ENCODE measurements at regions not wholly inside any gene's neighbourhood (a gene's known extent, or its start where the extent isn't known, plus 50 kb on each side); places are given as distances from the start of the nearest gene placed in this dataset.
"Not testable (repeated sequence)": the region's sequence is repeated elsewhere in the genome, so short reads cannot be mapped to it uniquely, and the experiment has no call there.

DNA sequence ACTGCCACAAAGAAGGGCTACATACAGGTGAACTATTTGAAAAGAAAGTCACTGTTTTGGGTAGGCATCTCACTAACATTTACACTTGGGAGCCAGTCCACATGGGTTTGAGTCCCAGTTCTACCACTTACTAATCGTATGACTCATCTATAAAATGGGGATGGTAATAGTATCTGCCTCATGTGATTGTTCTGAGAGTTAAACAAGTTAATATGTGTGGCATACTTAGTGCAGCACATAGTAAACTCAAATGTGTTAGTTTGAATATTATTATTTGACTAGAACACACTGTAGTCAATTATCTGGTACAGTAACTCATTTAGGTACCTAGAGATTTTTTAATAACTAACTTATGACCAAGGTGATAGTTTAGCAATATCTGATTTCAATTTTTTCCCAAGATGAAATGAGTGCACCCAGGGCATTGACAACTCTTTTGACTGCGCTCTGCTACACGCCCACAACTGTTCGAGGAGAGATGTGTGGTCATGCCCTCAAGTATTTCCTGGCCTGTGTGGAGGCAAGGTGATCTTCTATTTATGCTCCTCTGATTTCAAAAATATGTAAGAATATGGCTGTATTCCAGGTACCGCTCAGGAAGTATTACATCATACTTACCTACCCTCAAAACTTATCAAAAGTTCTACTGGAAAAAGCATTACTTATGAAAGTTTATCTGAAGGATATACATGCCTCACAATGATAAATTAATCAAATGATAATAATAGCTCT, 210.6 kb upstream of the EGLN3 start:
- no peaks in the 10 kb centered on the region for H3K27me3 ChIP-seq (ENCODE audit: control insufficient read depth, insufficient read depth)
- DNase-seq, result no peak
- H3K4me1 ChIP-seq (ENCODE audit: control insufficient read depth, insufficient read depth, low read length), result no peaks in the 10 kb centered on the region
- H3K4me3 ChIP-seq (ENCODE audit: low read length), result no peak overlapping the region
- no peaks in the 10 kb centered on the region for H3K9me3 ChIP-seq (ENCODE audit: control insufficient read depth, low read length)
- 70% methylated on average over 5 of the region's 5 CpGs for WGBS
- H3K27ac ChIP-seq (ENCODE audit: low read length), result no peak overlapping the region
- no peak for ATAC-seq
- intact Hi-C loops (cut with DNase I), result no loop called here

DNA sequence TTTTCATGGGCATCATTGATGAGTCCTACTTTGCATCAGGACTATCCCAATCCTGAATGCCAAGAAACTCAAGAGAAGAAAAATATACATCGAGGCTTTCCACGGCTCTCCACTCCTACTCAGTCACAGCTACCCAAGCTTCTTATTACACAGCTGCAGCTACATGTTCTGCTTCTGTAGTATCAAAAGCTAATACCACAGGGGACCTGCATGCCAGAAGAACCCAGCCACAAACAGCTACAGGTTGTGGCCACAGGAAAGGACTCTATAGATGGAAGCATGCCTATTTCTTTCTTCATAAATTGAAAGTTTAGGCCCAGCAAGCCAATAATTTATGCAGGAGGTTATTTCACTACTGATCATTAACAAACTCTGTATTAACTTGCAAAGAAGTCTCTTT, 209.7 kb upstream of the EGLN3 start:
- H3K4me1 ChIP-seq (ENCODE audit: control insufficient read depth, insufficient read depth, low read length), result no peaks in the 10 kb centered on the region
- no peak overlapping the region for H3K27ac ChIP-seq (ENCODE audit: low read length)
- no peaks in the 10 kb centered on the region for H3K27me3 ChIP-seq (ENCODE audit: control insufficient read depth, insufficient read depth)
- DNase-seq (no peak), ATAC-seq (no peak)
- no peak overlapping the region for H3K4me3 ChIP-seq (ENCODE audit: low read length)
- H3K9me3 ChIP-seq (ENCODE audit: control insufficient read depth, low read length), result no peaks in the 10 kb centered on the region
- intact Hi-C loops (cut with DNase I), result no loop called here
- 95% methylated on average over 2 of the region's 2 CpGs for WGBS

DNA sequence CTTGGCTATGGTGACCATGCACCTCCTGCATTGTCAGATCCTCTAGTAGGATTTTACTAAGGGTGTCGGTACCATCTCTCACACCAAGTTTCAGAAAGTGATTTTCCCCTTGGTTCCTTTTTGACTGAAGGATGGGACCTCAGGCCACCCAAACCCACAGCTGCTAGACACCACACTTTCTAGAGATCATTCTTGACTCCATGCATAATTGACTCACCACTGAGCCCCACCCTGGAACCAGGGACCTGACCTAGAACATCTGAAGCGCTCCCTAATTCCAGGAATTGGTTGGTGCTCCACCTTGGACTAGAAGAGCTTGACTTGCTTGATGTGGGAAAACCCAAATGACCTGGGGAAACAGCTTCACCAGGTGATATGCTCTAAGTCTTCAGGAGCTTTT, 206.8 kb upstream of the EGLN3 start:
- no peaks in the 10 kb centered on the region for H3K9me3 ChIP-seq (ENCODE audit: control insufficient read depth, low read length)
- H3K27ac ChIP-seq (ENCODE audit: low read length), result no peak overlapping the region
- DNase-seq, result no peak
- intact Hi-C loops (cut with DNase I), result no loop called here
- H3K27me3 ChIP-seq (ENCODE audit: control insufficient read depth, insufficient read depth), result no peaks in the 10 kb centered on the region
- no peak overlapping the region for H3K4me3 ChIP-seq (ENCODE audit: low read length)
- no peaks in the 10 kb centered on the region for H3K4me1 ChIP-seq (ENCODE audit: control insufficient read depth, insufficient read depth, low read length)
- 97% methylated on average over 2 of the region's 2 CpGs for WGBS
- ATAC-seq, result no peak

DNA sequence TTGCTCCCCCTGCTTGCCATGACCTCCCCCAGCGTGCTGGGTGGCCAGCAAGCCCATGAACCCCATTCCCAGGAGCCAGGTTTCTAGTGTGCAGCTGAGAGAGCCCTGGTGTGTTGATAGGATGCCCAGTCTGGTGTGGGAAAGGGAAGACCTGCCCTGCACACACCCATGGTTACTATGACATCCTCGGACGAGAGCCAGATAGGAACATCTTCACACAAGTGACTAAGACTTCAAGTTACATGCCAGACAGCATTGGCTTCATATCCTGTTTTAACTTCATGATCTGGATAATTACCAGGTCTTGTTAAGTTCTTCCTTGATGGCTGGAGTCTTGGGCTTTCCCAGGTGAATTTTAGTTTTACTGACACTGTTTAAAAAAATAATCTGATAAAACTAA, 196.6 kb upstream of the EGLN3 start:
- WGBS, result 42% methylated on average over 3 of the region's 3 CpGs
- Histone ChIP-seq H3K4me3 (ENCODE audit: low read length) (no peak overlapping the region), H3K27me3 (ENCODE audit: control insufficient read depth, insufficient read depth) (no peaks in the 10 kb centered on the region), H3K9me3 (ENCODE audit: control insufficient read depth, low read length) (no peaks in the 10 kb centered on the region), H3K4me1 (ENCODE audit: control insufficient read depth, insufficient read depth, low read length) (no peaks in the 10 kb centered on the region), H3K27ac (ENCODE audit: low read length) (no peak overlapping the region)
- intact Hi-C loops (cut with DNase I), result no loop called here
- no peak for ATAC-seq
- no peak for DNase-seq

DNA sequence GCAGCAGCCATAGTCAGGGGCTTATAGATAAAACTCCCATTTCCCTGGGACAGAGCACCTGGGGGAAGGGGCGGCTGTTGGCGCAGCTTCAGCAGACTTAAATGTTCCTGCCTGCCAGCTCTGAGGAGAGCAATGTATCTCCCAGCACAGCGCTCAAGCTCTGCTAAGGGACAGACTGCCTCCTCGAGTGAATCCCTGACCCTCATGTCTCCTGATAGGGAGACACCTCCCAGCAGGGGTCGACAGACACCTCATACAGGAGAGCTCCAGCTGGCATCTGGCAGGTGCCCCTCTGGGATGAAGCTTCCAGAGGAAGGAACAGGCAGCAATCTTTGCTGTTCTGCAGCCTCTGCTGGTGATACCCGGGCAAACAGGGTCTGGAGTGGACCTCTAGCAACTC, 189.3 kb upstream of the EGLN3 start:
- H3K4me1 ChIP-seq (ENCODE audit: control insufficient read depth, insufficient read depth, low read length); ATAC-seq; DNase-seq; H3K9me3 ChIP-seq (ENCODE audit: control insufficient read depth, low read length); H3K4me3 ChIP-seq (ENCODE audit: low read length); H3K27me3 ChIP-seq (ENCODE audit: control insufficient read depth, insufficient read depth); H3K27ac ChIP-seq (ENCODE audit: low read length); intact Hi-C loops (cut with DNase I): not testable (repeated sequence)
- 53% methylated on average over 6 of the region's 6 CpGs for WGBS

DNA sequence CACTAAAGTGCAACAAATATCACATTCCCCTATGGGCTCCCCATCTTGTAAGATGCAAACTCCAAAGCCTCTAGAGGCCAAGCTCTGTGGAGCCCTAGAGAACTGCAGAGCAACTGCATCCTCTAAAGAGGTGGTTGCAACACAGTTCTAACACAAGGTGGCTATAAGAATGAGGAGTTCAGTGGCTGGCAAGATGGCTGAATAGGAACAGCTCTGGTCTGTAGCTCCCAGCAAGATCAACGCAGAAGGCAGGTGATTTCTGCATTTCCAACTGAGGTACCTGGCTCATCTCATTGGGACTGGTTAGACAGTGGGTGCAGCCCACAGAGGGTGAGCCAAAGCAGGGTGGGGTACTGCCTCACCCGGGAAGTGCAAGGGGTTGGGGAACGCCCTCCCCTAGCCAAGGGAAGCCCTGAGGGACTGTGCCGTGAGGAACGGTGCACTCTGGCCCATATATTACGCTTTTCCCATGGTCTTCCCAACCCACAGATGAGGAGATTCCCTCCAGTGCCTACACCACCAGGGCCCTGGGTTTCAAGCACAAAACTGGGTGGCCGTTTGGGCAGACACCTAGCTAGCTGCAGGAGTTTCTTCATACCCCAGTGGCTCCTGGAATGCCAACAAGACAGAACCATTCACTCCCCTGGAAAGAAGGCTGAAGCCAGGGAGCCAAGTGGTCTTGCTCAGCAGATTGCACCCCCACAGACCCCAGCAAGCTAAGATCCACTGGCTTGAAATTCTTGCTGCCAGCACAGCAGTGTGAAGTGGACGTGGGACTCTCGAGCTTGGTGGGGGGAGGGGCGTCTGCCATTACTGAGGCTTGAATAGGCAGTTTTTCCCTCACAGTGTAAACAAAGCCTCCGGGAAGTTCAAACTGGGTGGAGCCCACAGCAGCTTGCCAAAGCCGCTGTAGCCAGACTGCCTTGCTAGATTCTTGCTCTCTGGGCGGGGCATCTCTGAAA, 188.6 kb upstream of the EGLN3 start:
- H3K4me1 ChIP-seq (ENCODE audit: control insufficient read depth, insufficient read depth, low read length); H3K4me3 ChIP-seq (ENCODE audit: low read length); H3K27me3 ChIP-seq (ENCODE audit: control insufficient read depth, insufficient read depth); H3K27ac ChIP-seq (ENCODE audit: low read length); intact Hi-C loops (cut with DNase I); H3K9me3 ChIP-seq (ENCODE audit: control insufficient read depth, low read length): not testable (repeated sequence)
- peak; percentile 71 to 88 for ATAC-seq
- peak; percentile 76 to 91 (median 81) for DNase-seq
- WGBS, result 56% methylated on average over 13 of the region's 13 CpGs

DNA sequence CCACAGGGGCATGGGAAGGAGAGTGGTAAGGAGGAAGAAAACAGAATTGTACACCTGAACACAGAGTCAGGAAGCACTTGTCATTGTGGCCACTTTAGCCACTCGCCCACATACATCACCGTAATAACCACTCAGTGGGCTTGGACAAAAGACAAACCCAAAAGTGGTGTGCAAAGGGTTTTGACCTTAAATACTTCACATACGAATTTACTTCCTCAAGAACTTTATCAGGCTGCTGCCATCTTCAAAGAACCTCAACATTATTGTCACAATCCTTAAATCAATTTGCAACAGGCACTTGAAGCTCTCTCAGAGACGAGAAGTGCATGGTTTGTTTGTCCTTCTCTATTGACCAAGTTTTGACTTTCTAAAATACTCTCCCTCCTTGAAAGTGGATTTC, 187.3 kb upstream of the EGLN3 start:
- DNase-seq (no peak), ATAC-seq (no peak)
- H3K4me1 ChIP-seq (ENCODE audit: control insufficient read depth, insufficient read depth, low read length), result peaks cover 3% of the 10 kb centered on the region
- 81% methylated on average over 4 of the region's 4 CpGs for WGBS
- no peak overlapping the region for H3K27ac ChIP-seq (ENCODE audit: low read length)
- H3K9me3 ChIP-seq (ENCODE audit: control insufficient read depth, low read length), result no peaks in the 10 kb centered on the region
- H3K27me3 ChIP-seq (ENCODE audit: control insufficient read depth, insufficient read depth), result no peaks in the 10 kb centered on the region
- intact Hi-C loops (cut with DNase I), result no loop called here
- no peak overlapping the region for H3K4me3 ChIP-seq (ENCODE audit: low read length)

DNA sequence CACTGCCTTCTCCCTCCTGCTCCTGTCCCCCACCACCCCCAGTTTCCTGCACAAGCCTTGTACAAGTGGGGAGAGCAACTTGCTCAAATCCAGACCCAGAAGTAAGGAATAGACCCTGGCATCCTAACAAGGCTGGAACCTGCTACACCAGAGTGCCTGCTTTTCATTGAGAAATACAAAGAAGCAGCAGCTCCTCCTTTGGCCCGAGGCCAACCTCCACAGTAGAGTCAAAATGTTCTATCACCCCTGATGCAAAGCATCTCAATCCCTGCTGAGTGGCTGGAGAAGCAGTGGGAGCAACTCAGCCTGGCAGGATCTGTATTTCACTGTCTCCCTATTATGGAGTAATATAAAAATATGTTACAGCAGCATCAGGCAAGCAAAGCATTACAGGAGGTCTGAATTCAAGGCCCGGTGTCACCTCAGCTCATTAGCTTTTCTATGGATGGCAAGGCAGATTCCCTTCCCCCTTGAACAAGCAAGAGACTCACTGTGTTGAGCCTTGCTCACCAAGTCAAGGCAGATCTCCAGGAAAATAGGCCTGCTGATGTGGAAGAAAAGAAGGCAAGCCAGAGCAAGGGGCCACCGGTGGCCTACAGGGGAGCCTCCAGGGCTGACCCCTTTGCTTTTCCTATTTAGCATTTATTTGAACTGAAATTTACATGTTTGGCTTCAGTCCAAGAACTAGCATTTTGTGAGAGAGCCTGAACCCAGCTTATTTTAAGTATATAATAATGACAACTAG, 186.3 kb upstream of the EGLN3 start:
- H3K4me3 ChIP-seq (ENCODE audit: low read length), result no peak overlapping the region
- H3K9me3 ChIP-seq (ENCODE audit: control insufficient read depth, low read length), result no peaks in the 10 kb centered on the region
- H3K27ac ChIP-seq (ENCODE audit: low read length), result no peak overlapping the region
- no peaks in the 10 kb centered on the region for H3K27me3 ChIP-seq (ENCODE audit: control insufficient read depth, insufficient read depth)
- WGBS, result 70% methylated on average over 3 of the region's 3 CpGs
- peaks cover 3% of the 10 kb centered on the region for H3K4me1 ChIP-seq (ENCODE audit: control insufficient read depth, insufficient read depth, low read length)
- DNase-seq (peak in 1 of 3 donors; percentile 70), ATAC-seq (no peak)
- intact Hi-C loops (cut with DNase I), result no loop called here

DNA sequence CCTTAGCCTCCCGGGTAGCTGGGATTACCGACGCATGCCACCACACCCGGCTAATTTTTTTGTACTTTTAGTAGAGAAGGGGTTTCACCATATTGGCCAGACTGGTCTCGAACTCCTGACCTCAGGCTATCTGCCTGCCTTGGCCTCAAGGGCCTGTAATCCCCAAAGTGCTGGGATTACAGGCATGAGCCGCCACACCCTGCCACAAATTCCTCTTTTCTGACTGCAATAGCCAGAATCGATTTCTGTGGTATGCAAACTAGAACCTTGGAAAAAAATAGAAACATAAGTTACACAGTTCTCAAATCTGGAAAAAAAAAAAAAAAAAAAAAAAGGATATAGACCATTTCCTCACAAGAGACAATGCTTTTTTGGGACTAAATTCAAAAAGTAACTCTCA, 184.6 kb upstream of the EGLN3 start:
- ATAC-seq (no peak), DNase-seq (peak in 1 of 3 donors; percentile 49)
- 77% methylated on average over 7 of the region's 7 CpGs for WGBS
- H3K27ac ChIP-seq (ENCODE audit: low read length), result no peak overlapping the region
- H3K9me3 ChIP-seq (ENCODE audit: control insufficient read depth, low read length), result no peaks in the 10 kb centered on the region
- H3K4me3 ChIP-seq (ENCODE audit: low read length), result no peak overlapping the region
- no peaks in the 10 kb centered on the region for H3K27me3 ChIP-seq (ENCODE audit: control insufficient read depth, insufficient read depth)
- intact Hi-C loops (cut with DNase I), result no loop called here
- peaks cover 3% of the 10 kb centered on the region for H3K4me1 ChIP-seq (ENCODE audit: control insufficient read depth, insufficient read depth, low read length)

DNA sequence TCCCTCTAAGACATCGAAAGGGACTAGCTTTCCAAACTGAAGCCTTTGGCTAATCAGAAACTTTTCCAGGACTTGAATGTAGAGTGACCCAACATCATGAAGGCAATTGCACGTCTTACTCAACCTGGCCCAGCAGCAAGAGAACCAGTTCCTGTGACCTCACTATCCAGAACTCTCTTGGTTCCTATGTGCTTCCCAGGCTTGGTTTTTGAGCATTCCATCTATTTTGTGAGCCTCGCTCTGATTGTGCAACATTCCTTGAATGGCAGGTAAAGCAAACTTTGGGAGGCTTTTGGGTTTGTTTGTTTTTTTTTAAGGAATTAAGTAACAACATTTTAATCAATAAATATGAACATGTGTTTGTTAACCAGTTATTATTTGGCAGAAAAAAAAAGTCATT, 183.6 kb upstream of the EGLN3 start:
- H3K4me1 ChIP-seq (ENCODE audit: control insufficient read depth, insufficient read depth, low read length), result peaks cover 7% of the 10 kb centered on the region
- H3K9me3 ChIP-seq (ENCODE audit: control insufficient read depth, low read length), result no peaks in the 10 kb centered on the region
- no peaks in the 10 kb centered on the region for H3K27me3 ChIP-seq (ENCODE audit: control insufficient read depth, insufficient read depth)
- DNase-seq, result no peak
- no peak for ATAC-seq
- WGBS, result 92% methylated on average over 3 of the region's 3 CpGs
- H3K4me3 ChIP-seq (ENCODE audit: low read length), result no peak overlapping the region
- intact Hi-C loops (cut with DNase I), result no loop called here
- H3K27ac ChIP-seq (ENCODE audit: low read length), result no peak overlapping the region
